PC-3 (cell line): ENCODE measurements at regions not wholly inside any gene's neighbourhood (a gene's known extent, or its start where the extent isn't known, plus 50 kb on each side); places are given as distances from the start of the nearest gene placed in this dataset.

Source experiments
- ATAC-seq: fragments of 200-7000 bp; cut with Tn5 transposase; 2 replicates; pipeline ENCODE4 v1.9.1; 2020; ENCODE audit warnings: mild to moderate bottlenecking, moderate library complexity
- BruUV-seq: library from RNA; stranded (reverse); fragments of 400-500 nt; replicated peaks from 2 replicates; lab custom pipeline; 2021; lab: Mats Ljungman, UMichigan
- CTCF ChIA-PET: fragments of 300-600 bp; sonication (Branson Sonifier 250); formaldehyde crosslinking; loops from one replicate; lab custom pipeline; 2022; ENCODE audit warnings: antibody characterized with exemption; lab: Charles Lee
- POLR2A ChIA-PET: fragments of 300-600 bp; sonication (Branson Sonifier 250); formaldehyde crosslinking; loops from one replicate; lab custom pipeline; 2022; ENCODE audit warnings: antibody characterized with exemption; ENCODE audit not compliant: unreplicated experiment; lab: Charles Lee
- DNase-seq: peaks from one replicate; pipeline ENCODE4 v3.0.0-alpha.2; 2015
- H2AFZ ChIP-seq: fragments of 300-600 bp; sonication (generic); 2 replicates; pipeline ENCODE4 v1.6.0; 2016; ENCODE audit warnings: antibody characterized with exemption, low read length
- H3F3A ChIP-seq: fragments of 300-600 bp; sonication (generic); one replicate; pipeline ENCODE4 v1.6.0; 2017; ENCODE audit warnings: antibody characterized with exemption, low read length, control low read depth, mild to moderate bottlenecking; ENCODE audit not compliant: unreplicated experiment
- H3K27ac ChIP-seq: fragments of 300-600 bp; sonication (generic); 2 replicates; pipeline ENCODE4 v1.5.1; 2016; ENCODE audit warnings: mild to moderate bottlenecking, low read length
- H3K27me3 ChIP-seq: fragments of 300-600 bp; sonication (generic); 2 replicates; pipeline ENCODE4 v1.6.1; 2016; ENCODE audit warnings: low read length, mixed read lengths
- H3K36me3 ChIP-seq: fragments of 300-600 bp; sonication (generic); 2 replicates; pipeline ENCODE4 v1.6.1; 2016; ENCODE audit warnings: low read depth, mixed run types, low read length, mixed read lengths
- H3K4me1 ChIP-seq: fragments of 300-600 bp; sonication (generic); 2 replicates; pipeline ENCODE4 v1.5.1; 2016; ENCODE audit warnings: low read length; ENCODE audit not compliant: insufficient read depth
- H3K4me2 ChIP-seq: fragments of 300-600 bp; sonication (generic); 2 replicates; pipeline ENCODE4 v1.6.0; 2016; ENCODE audit warnings: low read length
- H3K4me3 ChIP-seq: fragments of 300-600 bp; sonication (generic); 2 replicates; pipeline ENCODE4 v1.5.1; 2016; ENCODE audit warnings: mild to moderate bottlenecking, low read length, mixed read lengths
- H3K79me2 ChIP-seq: fragments of 300-600 bp; sonication (generic); 2 replicates; pipeline ENCODE4 v1.6.1; 2017; ENCODE audit warnings: low read length, mixed read lengths
- H3K9ac ChIP-seq: fragments of 300-600 bp; sonication (generic); 2 replicates; pipeline ENCODE4 v1.6.0; 2016; ENCODE audit warnings: mild to moderate bottlenecking, low read length
- H3K9me2 ChIP-seq: fragments of 300-600 bp; sonication (generic); replicated peaks from 2 replicates; pipeline ENCODE4 v1.6.1; 2016; ENCODE audit warnings: mixed run types, low read length, mixed read lengths
- H3K9me3 ChIP-seq: fragments of 300-600 bp; sonication (generic); 2 replicates; pipeline ENCODE4 v1.6.1; 2016; ENCODE audit warnings: low read length, mixed read lengths
- H4K20me1 ChIP-seq: fragments of 300-600 bp; sonication (generic); 2 replicates; pipeline ENCODE4 v1.6.1; 2016; ENCODE audit warnings: low read length, mixed read lengths
- EZH2 ChIP-seq: fragments of 300-600 bp; sonication (generic); IDR thresholded peaks from one replicate; pipeline ENCODE4 v1.6.1; 2017; ENCODE audit warnings: antibody characterized with exemption, mild to moderate bottlenecking, low read length; ENCODE audit not compliant: unreplicated experiment
- EZH2phosphoT487 ChIP-seq: fragments of 300-600 bp; sonication (generic); IDR thresholded peaks from 2 replicates; pipeline ENCODE4 v1.6.1; 2018; ENCODE audit warnings: mild to moderate bottlenecking, antibody characterized with exemption, low read length, borderline replicate concordance
- intact Hi-C: fragments of 100-400 bp; cut with micrococcal nuclease; formaldehyde crosslinking; loops from 2 replicates; pipeline ENCODE4 v1.9.0; 2023
- TF ChIP-seq, protein P1 (sequence below): fragments of 300-600 bp; sonication (generic); conservative IDR thresholded peaks from 2 replicates; pipeline ENCODE4 v1.5.1; 2017; ENCODE audit warnings: antibody characterized with exemption, low read depth, mild to moderate bottlenecking, low read length

DNA sequence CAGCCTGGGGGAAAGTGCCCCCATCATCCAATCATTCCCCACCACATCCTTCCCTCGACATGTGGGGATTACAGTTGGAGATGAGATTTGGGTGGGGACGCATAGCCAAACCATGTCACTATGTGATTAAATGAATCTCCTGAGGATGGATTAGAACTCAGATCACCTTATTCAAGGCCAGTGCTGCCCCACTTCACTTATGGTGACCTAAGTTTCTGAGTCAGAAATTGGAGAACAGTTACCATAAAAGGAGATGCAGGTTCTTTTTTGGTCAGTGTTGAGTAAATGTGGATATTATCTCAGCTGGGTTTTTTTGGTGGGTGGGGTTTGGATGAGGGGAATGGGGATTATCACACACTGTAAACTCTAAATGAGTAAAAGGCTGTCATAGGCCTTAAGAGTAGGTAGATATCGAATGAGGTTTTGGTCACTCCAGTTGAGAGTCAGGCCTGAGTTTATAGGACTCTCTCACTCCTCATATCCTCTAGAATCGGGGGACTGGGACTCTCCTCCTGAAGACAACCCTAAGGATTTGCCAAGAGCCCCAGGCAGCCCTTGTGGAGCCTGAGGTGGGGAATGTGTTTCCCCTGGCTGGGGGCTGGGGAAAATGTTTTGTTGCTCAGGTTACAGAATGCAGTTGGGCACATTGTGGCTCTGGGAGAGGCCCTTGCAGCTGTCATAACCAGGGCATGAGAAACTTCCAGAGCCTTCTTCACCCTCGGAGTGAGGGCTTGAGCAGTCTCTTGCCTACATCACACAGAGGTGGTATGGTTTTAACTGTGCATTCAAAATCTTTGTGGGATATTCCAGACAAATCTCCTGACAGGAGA is 213.0 kb downstream of the BAMBI start:
- no peaks in the 10 kb centered on the region for H3F3A ChIP-seq
- DNase-seq = no peak
- TF ChIP-seq, protein P1, sequence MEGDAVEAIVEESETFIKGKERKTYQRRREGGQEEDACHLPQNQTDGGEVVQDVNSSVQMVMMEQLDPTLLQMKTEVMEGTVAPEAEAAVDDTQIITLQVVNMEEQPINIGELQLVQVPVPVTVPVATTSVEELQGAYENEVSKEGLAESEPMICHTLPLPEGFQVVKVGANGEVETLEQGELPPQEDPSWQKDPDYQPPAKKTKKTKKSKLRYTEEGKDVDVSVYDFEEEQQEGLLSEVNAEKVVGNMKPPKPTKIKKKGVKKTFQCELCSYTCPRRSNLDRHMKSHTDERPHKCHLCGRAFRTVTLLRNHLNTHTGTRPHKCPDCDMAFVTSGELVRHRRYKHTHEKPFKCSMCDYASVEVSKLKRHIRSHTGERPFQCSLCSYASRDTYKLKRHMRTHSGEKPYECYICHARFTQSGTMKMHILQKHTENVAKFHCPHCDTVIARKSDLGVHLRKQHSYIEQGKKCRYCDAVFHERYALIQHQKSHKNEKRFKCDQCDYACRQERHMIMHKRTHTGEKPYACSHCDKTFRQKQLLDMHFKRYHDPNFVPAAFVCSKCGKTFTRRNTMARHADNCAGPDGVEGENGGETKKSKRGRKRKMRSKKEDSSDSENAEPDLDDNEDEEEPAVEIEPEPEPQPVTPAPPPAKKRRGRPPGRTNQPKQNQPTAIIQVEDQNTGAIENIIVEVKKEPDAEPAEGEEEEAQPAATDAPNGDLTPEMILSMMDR = no peak
- TF ChIP-seq EZH2 = no peak
- TF ChIP-seq EZH2phosphoT487 = no peak
- no peak overlapping the region for H3K9ac ChIP-seq
- BruUV-seq = no TSS peak
- H3K9me2 ChIP-seq = no peaks in the 10 kb centered on the region
- no peak overlapping the region for H2AFZ ChIP-seq
- POLR2A ChIA-PET = no interaction called here
- no peak overlapping the region for H3K4me3 ChIP-seq
- H3K4me2 ChIP-seq = 0 out of 2 replicates have a peak overlapping the region, but pooled peaks have one; percentile 25
- peak overlapping the region; percentile 40; the same call in 1 of the 2 replicates for H3K27ac ChIP-seq
- H4K20me1 ChIP-seq = no peaks in the 10 kb centered on the region
- H3K27me3 ChIP-seq = no peaks in the 10 kb centered on the region
- no peaks in the 10 kb centered on the region for H3K36me3 ChIP-seq
- H3K79me2 ChIP-seq = no peaks in the 10 kb centered on the region
- CTCF ChIA-PET = no interaction called here
- peaks cover 20% of the 10 kb centered on the region for H3K4me1 ChIP-seq
- ATAC-seq = peak; percentile 22; the same call in 1 of the 2 replicates
- H3K9me3 ChIP-seq = no peaks in the 10 kb centered on the region
- intact Hi-C loops = no loop called here

DNA sequence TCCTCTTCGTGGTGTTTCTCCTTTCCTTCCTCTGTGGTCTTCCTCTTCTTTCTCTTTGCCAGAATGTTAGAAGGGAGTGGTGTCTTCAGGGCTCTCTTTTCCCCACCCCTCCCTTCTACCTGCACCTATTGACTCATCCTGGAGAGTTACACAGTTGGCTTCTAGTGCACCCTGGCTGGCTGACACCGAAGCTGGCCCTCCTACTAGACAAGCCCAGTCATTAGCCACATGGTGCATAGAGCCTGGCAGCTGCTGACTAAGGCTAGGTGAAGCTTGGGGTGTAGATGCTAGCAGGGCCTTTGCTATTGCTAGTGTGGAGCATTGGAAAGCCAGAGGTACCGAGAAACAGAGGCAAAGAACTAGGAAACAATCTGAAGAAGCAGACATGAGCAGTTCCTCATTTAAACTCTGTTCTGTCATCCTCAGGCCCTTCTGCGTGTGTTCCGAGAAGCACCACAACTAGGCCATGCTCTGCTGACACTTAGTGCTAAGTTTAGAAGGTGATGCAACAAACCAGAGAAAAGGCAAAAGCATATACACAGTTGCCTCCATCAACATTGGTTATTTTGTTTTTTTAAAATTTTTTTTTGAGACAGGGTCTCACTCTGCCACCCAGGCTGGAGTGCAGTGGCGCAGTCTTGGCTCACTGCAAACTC is 213.9 kb downstream of the BAMBI start:
- H3K27ac ChIP-seq = peak overlapping the region; percentile 40; the same call in 1 of the 2 replicates
- POLR2A ChIA-PET = no interaction called here
- DNase-seq (peak; percentile 74), ATAC-seq (peak; percentile 98)
- H3K4me1 ChIP-seq = peaks cover 20% of the 10 kb centered on the region
- H3K4me3 ChIP-seq = no peak overlapping the region
- H3K36me3 ChIP-seq = no peaks in the 10 kb centered on the region
- CTCF ChIA-PET = interaction anchor here (0.6 kb wide), 1 partner anchor 349 kb away, joined by 4 read pairs; no protein-coding TSS in a partner anchor
- H3K9me2 ChIP-seq = no peaks in the 10 kb centered on the region
- no peaks in the 10 kb centered on the region for H4K20me1 ChIP-seq
- BruUV-seq = no TSS peak
- no peaks in the 10 kb centered on the region for H3K79me2 ChIP-seq
- no peaks in the 10 kb centered on the region for H3K9me3 ChIP-seq
- no peaks in the 10 kb centered on the region for H3F3A ChIP-seq
- H3K9ac ChIP-seq = no peak overlapping the region
- TF ChIP-seq EZH2 = no peak
- TF ChIP-seq, protein P1 = peak; percentile 34; the same call in 1 of the 2 replicates
- no peaks in the 10 kb centered on the region for H3K27me3 ChIP-seq
- 0 out of 2 replicates have a peak overlapping the region, but pooled peaks have one; percentile 25 for H3K4me2 ChIP-seq
- intact Hi-C loops = no loop called here
- no peak overlapping the region for H2AFZ ChIP-seq
